ENCODE measurements at regions not wholly inside any gene's neighbourhood (a gene's known extent, or its start where the extent isn't known, plus 50 kb on each side); places are given as distances from the start of the nearest gene placed in this dataset.

GRCh38 chr1:8115769-8116167 is 89.7 kb upstream of the ERRFI1 start:
- H3K4me1 Mint-ChIP-seq: peaks cover 18 to 22% (median 18%) of the 10 kb centered on the region in 3 donors
- H3K27me3 Mint-ChIP-seq: no peaks in the 10 kb centered on the region
- Histone ChIP-seq H3K27me3 (replicated peaks in 1 of 2; ENCODE audit: control insufficient read depth in 2 of 2, extremely low read depth in 1 of 2, insufficient read depth in 2 of 2, low read length in 1 of 2) (peaks cover 2% of the 10 kb centered on the region in 2 experiments), H3K27ac (ENCODE audit: low read length) (no peak overlapping the region), H3K4me1 (ENCODE audit: control insufficient read depth in 1 of 2, extremely low read depth in 1 of 2, insufficient read depth in 2 of 2, low read length in 2 of 2) (peaks cover 0 to 21% of the 10 kb centered on the region in 2 experiments), H3K9me3 (no peaks in the 10 kb centered on the region), H3K36me3 (ENCODE audit: control insufficient read depth in 2 of 2, extremely low read depth in 1 of 2, insufficient read depth in 1 of 2, low read length in 1 of 2) (no peaks in the 10 kb centered on the region), H3K4me3 (ENCODE audit: control insufficient read depth in 1 of 2, extremely low read depth in 1 of 2, low read length in 1 of 2) (no peak overlapping the region)
- no peak for ATAC-seq (replicated peaks in 1 of 4)
- ChIA-PET POLR2A (no interaction called here), CTCF (interaction anchor here in 1 of 2 donors (0.7 kb wide), 1 partner anchor 444 kb away, joined by 3 read pairs; no protein-coding TSS in a partner anchor)
- WGBS (ENCODE audit: insufficient coverage): 98% methylated on average over 9 of the region's 9 CpGs
- H3K4me3 Mint-ChIP-seq: no peak overlapping the region
- no peaks in the 10 kb centered on the region for H3K9me3 Mint-ChIP-seq
- no peaks in the 10 kb centered on the region for H3K36me3 Mint-ChIP-seq
- no peak for DNase-seq
- no peak overlapping the region for H3K27ac Mint-ChIP-seq

DNA sequence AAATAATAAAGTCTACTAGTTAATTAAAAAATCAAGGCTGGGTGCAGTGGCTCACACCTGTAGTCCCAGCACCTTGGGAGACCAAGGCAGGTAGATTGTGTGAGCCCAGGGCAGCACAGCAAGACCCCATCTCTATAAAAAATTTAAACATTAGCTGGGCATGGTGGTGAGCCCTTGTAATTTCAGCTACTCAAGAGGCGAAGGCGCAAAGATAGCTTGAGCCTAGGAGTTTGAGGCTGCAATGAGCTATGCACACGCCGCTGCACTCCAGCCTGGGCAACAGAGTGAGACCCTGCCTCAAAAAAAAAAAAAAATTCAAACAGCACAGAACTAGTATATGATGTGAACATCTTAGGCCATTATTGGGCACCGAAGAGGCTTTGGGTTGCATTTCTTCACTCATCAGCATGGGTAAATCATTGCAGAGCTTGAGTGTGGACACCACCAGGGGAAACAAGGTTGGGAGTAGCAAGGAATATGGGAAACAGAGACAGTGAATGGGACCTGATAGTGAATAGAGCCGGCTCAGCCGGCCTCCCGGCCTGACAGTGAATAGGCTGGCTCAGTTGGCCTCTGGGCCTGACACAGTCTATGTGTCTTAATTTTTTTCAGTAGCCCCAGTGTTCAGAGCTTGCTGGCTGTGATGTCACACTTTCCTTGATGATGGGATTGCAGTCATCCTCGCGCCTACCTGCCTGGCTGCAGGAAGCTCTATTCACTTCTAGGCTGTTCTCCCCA is 89.1 kb upstream of the ERRFI1 start:
- Histone ChIP-seq H3K4me1 (ENCODE audit: control insufficient read depth in 1 of 2, extremely low read depth in 1 of 2, insufficient read depth in 2 of 2, low read length in 2 of 2) (peaks cover 0 to 16% of the 10 kb centered on the region in 2 experiments), H3K4me3 (ENCODE audit: control insufficient read depth in 1 of 2, extremely low read depth in 1 of 2, low read length in 1 of 2) (no peak overlapping the region), H3K36me3 (ENCODE audit: control insufficient read depth in 2 of 2, extremely low read depth in 1 of 2, insufficient read depth in 1 of 2, low read length in 1 of 2) (no peaks in the 10 kb centered on the region), H3K27ac (ENCODE audit: low read length) (no peak overlapping the region), H3K9me3 (no peaks in the 10 kb centered on the region), H3K27me3 (replicated peaks in 1 of 2; ENCODE audit: control insufficient read depth in 2 of 2, extremely low read depth in 1 of 2, insufficient read depth in 2 of 2, low read length in 1 of 2) (peaks cover 0 to under 1% of the 10 kb centered on the region in 2 experiments)
- H3K9me3 Mint-ChIP-seq: no peaks in the 10 kb centered on the region
- H3K4me3 Mint-ChIP-seq: no peak overlapping the region
- CTCF ChIA-PET: interaction anchor here in 1 of 2 donors (0.7 kb wide), 1 partner anchor 444 kb away, joined by 3 read pairs; no protein-coding TSS in a partner anchor
- no peak for DNase-seq
- no peaks in the 10 kb centered on the region for H3K36me3 Mint-ChIP-seq
- POLR2A ChIA-PET: interaction anchor here in 1 of 2 donors (0.6 kb wide), 1 partner anchor 133 kb away, joined by 5 read pairs; no protein-coding TSS in a partner anchor
- WGBS (ENCODE audit: insufficient coverage): 93% methylated on average over 6 of the region's 10 CpGs
- no peak overlapping the region for H3K27ac Mint-ChIP-seq
- ATAC-seq (replicated peaks in 1 of 4): no peak
- no peaks in the 10 kb centered on the region for H3K27me3 Mint-ChIP-seq
- H3K4me1 Mint-ChIP-seq: peaks cover 13 to 19% (median 15%) of the 10 kb centered on the region in 3 donors

DNA sequence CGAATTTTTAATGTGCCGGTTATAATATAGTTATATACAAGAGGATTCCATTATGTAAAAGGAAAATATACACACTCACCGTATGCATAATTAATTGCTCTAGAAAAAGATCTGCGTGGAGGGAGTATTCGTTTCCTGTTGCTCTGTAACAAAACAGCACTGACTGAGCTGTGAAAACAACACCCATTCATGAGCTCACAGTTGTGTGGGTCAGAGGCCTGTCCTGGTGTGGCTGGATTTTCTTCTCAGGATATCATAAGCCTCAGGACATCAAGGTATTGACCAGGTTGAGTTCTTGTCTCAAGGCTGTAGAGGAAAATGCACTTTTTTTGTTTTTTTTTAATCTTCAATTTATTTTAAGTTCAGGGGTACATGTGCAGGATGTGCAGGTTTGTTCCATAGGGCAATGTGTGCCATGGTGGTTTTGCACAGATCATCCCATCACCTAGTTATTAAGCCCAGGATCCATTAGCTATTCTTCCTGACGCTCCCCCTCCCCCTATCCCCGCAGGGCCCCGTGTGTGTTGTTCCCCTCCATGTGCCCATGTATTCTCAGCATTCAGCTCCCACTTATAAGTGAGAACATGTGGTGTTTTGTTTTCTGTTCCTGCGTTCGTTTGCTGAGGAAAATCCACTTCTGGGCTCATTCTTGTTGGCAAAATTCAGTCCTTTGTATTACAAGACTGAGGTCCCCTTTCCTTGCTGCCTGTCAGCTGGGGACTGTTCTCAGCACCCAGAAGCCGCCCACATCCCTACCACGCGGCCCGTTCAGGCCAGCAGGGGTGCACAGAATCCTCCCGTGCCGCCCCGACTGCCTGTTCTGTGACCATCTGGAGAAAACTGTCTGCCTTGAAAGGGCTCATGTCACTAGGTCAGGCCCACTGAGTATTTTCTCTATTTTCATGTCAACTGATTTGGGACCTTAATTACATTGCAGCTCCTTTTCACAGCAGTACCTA is 87.4 kb upstream of the ERRFI1 start:
- Histone ChIP-seq H3K27me3 (replicated peaks in 1 of 2; ENCODE audit: control insufficient read depth in 2 of 2, extremely low read depth in 1 of 2, insufficient read depth in 2 of 2, low read length in 1 of 2) (no peaks in the 10 kb centered on the region), H3K9me3 (no peaks in the 10 kb centered on the region), H3K4me3 (ENCODE audit: control insufficient read depth in 1 of 2, extremely low read depth in 1 of 2, low read length in 1 of 2) (no peak overlapping the region), H3K36me3 (ENCODE audit: control insufficient read depth in 2 of 2, extremely low read depth in 1 of 2, insufficient read depth in 1 of 2, low read length in 1 of 2) (no peaks in the 10 kb centered on the region), H3K27ac (ENCODE audit: low read length) (peak overlapping the region; percentile 66), H3K4me1 (ENCODE audit: control insufficient read depth in 1 of 2, extremely low read depth in 1 of 2, insufficient read depth in 2 of 2, low read length in 2 of 2) (peaks cover 0 to 16% of the 10 kb centered on the region in 2 experiments)
- ATAC-seq (replicated peaks in 1 of 4) (peak in 2 of 4 experiments; percentile 44 to 71), DNase-seq (peak in 1 of 35 experiments; percentile 19)
- POLR2A ChIA-PET: interaction anchor here (0.6 to 0.7 kb wide), 2 partner anchors 57 to 518 kb away, joined by 4 to 11 read pairs; no protein-coding TSS in a partner anchor
- H3K4me1 Mint-ChIP-seq: peaks cover 10 to 19% (median 15%) of the 10 kb centered on the region in 3 donors
- 85% methylated on average over 9 of the region's 17 CpGs for WGBS (ENCODE audit: insufficient coverage)
- H3K9me3 Mint-ChIP-seq: no peaks in the 10 kb centered on the region
- H3K27me3 Mint-ChIP-seq: no peaks in the 10 kb centered on the region
- CTCF ChIA-PET: no interaction called here
- peak overlapping the region in 1 of 3 donors; percentile 28 for H3K4me3 Mint-ChIP-seq
- H3K36me3 Mint-ChIP-seq: no peaks in the 10 kb centered on the region
- peak overlapping the region; percentile 49 to 60 for H3K27ac Mint-ChIP-seq

DNA sequence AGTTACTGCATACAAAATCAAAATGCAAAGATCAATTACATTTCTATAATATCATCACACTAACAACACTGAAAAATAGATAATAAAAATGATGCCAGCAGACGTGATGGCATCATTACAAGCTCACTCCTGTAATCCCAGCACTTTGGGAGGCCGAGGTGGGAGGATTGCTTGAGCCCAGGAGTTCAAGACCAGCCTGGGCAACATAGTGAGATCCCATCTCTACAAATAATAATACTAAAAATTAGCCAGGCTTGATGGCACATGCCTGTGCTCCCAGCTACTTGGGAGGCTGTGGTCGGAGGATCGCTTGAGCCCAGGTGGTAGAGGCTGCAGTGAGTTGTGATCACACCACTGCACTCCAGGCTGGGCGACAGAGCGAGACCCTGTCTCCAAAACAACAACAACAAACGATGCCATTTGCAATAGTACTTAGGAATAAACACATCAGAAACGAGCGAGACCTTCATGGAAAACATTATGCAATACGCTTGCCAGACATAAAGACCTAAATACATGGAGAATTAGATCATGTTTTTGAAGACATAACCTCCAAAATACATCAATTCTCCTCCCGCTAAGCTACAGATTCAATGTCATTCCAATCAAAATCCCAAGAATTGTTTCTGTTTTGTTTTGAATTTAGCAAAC is 86.6 kb upstream of the ERRFI1 start:
- WGBS (ENCODE audit: insufficient coverage): no CpG with 5 or more reads among the region's 11 CpGs
- Mint-ChIP-seq H3K4me3 (no peak overlapping the region), H3K9me3 (no peaks in the 10 kb centered on the region), H3K27me3 (no peaks in the 10 kb centered on the region), H3K36me3 (no peaks in the 10 kb centered on the region), H3K27ac (peak overlapping the region in 1 of 2 donors; percentile 60), H3K4me1 (peaks cover 10 to 19% (median 15%) of the 10 kb centered on the region in 3 donors)
- POLR2A ChIA-PET: interaction anchor here in 1 of 2 donors (0.6 kb wide), 2 partner anchors 55 to 519 kb away, joined by 4 to 6 read pairs; no protein-coding TSS in a partner anchor
- H3K9me3 ChIP-seq: no peaks in the 10 kb centered on the region
- no peak for DNase-seq
- no peaks in the 10 kb centered on the region for H3K27me3 ChIP-seq (replicated peaks in 1 of 2; ENCODE audit: control insufficient read depth in 2 of 2, extremely low read depth in 1 of 2, insufficient read depth in 2 of 2, low read length in 1 of 2)
- no peaks in the 10 kb centered on the region for H3K36me3 ChIP-seq (ENCODE audit: control insufficient read depth in 2 of 2, extremely low read depth in 1 of 2, insufficient read depth in 1 of 2, low read length in 1 of 2)
- H3K4me1 ChIP-seq (ENCODE audit: control insufficient read depth in 1 of 2, extremely low read depth in 1 of 2, insufficient read depth in 2 of 2, low read length in 2 of 2): peaks cover 0 to 16% of the 10 kb centered on the region in 2 experiments
- no peak for ATAC-seq (replicated peaks in 1 of 4)
- H3K4me3 ChIP-seq (ENCODE audit: control insufficient read depth in 1 of 2, extremely low read depth in 1 of 2, low read length in 1 of 2): no peak overlapping the region
- CTCF ChIA-PET: no interaction called here
- peak overlapping the region; percentile 66 for H3K27ac ChIP-seq (ENCODE audit: low read length)

GRCh38 chr1:8111560-8111959 is 85.5 kb upstream of the ERRFI1 start:
- Histone ChIP-seq H3K4me1 (ENCODE audit: control insufficient read depth in 1 of 2, extremely low read depth in 1 of 2, insufficient read depth in 2 of 2, low read length in 2 of 2) (peaks cover 0 to 16% of the 10 kb centered on the region in 2 experiments), H3K4me3 (ENCODE audit: control insufficient read depth in 1 of 2, extremely low read depth in 1 of 2, low read length in 1 of 2) (no peak overlapping the region), H3K36me3 (ENCODE audit: control insufficient read depth in 2 of 2, extremely low read depth in 1 of 2, insufficient read depth in 1 of 2, low read length in 1 of 2) (no peaks in the 10 kb centered on the region), H3K27me3 (replicated peaks in 1 of 2; ENCODE audit: control insufficient read depth in 2 of 2, extremely low read depth in 1 of 2, insufficient read depth in 2 of 2, low read length in 1 of 2) (no peaks in the 10 kb centered on the region), H3K27ac (ENCODE audit: low read length) (no peak overlapping the region), H3K9me3 (no peaks in the 10 kb centered on the region)
- H3K36me3 Mint-ChIP-seq: no peaks in the 10 kb centered on the region
- POLR2A ChIA-PET: interaction anchor here in 1 of 2 donors (1.1 kb wide), 1 partner anchor 9 kb away, joined by 7 read pairs; no protein-coding TSS in a partner anchor
- H3K27me3 Mint-ChIP-seq: no peaks in the 10 kb centered on the region
- no CpG with 5 or more reads among the region's 4 CpGs for WGBS (ENCODE audit: insufficient coverage)
- no peak for DNase-seq
- no peaks in the 10 kb centered on the region for H3K9me3 Mint-ChIP-seq
- CTCF ChIA-PET: no interaction called here
- no peak for ATAC-seq (replicated peaks in 1 of 4)
- H3K4me3 Mint-ChIP-seq: no peak overlapping the region
- no peak overlapping the region for H3K27ac Mint-ChIP-seq
- H3K4me1 Mint-ChIP-seq: peaks cover 10 to 19% (median 15%) of the 10 kb centered on the region in 3 donors

GRCh38 chr1:8109216-8109615 is 83.1 kb upstream of the ERRFI1 start:
- Mint-ChIP-seq H3K9me3 (no peaks in the 10 kb centered on the region), H3K36me3 (no peaks in the 10 kb centered on the region), H3K27me3 (peaks cover 0 to 4% of the 10 kb centered on the region in 2 donors), H3K4me3 (no peak overlapping the region), H3K4me1 (peaks cover 10 to 19% (median 15%) of the 10 kb centered on the region in 3 donors), H3K27ac (no peak overlapping the region)
- DNase-seq (no peak), ATAC-seq (replicated peaks in 1 of 4) (no peak)
- no peak overlapping the region for H3K27ac ChIP-seq (ENCODE audit: low read length)
- H3K27me3 ChIP-seq (replicated peaks in 1 of 2; ENCODE audit: control insufficient read depth in 2 of 2, extremely low read depth in 1 of 2, insufficient read depth in 2 of 2, low read length in 1 of 2): no peaks in the 10 kb centered on the region
- CTCF ChIA-PET: no interaction called here
- WGBS (ENCODE audit: insufficient coverage): no CpG with 5 or more reads among the region's 4 CpGs
- peaks cover 0 to 15% of the 10 kb centered on the region in 2 experiments for H3K4me1 ChIP-seq (ENCODE audit: control insufficient read depth in 1 of 2, extremely low read depth in 1 of 2, insufficient read depth in 2 of 2, low read length in 2 of 2)
- POLR2A ChIA-PET: no interaction called here
- H3K36me3 ChIP-seq (ENCODE audit: control insufficient read depth in 2 of 2, extremely low read depth in 1 of 2, insufficient read depth in 1 of 2, low read length in 1 of 2): no peaks in the 10 kb centered on the region
- H3K4me3 ChIP-seq (ENCODE audit: control insufficient read depth in 1 of 2, extremely low read depth in 1 of 2, low read length in 1 of 2): no peak overlapping the region
- H3K9me3 ChIP-seq: no peaks in the 10 kb centered on the region
